ENCODE measurements at regions not wholly inside any gene's neighbourhood (a gene's known extent, or its start where the extent isn't known, plus 50 kb on each side); places are given as distances from the start of the nearest gene placed in this dataset.
"Not testable (repeated sequence)": the region's sequence is repeated elsewhere in the genome, so short reads cannot be mapped to it uniquely, and the experiment has no call there.

- peak; percentile 31 for DNase-seq (ENCODE audit: low read depth)
- no peak overlapping the region for H3K4me3 ChIP-seq (ENCODE audit: low read depth, low read length)
Observed at GRCh38 chr4:177128306-177128705, 181.4 kb upstream of the NEIL3 start.

GRCh38 chr4:177131736-177132135, 177.9 kb upstream of the NEIL3 start:
- no peak for DNase-seq (ENCODE audit: low read depth)
- no peak overlapping the region for H3K4me3 ChIP-seq (ENCODE audit: low read depth, low read length)

GRCh38 chr4:177147668-177148067, 162.0 kb upstream of the NEIL3 start:
- no peak overlapping the region for H3K4me3 ChIP-seq (ENCODE audit: low read depth, low read length)
- DNase-seq (ENCODE audit: low read depth): no peak

- no peak for DNase-seq (ENCODE audit: low read depth)
- H3K4me3 ChIP-seq (ENCODE audit: low read depth, low read length): no peak overlapping the region
Observed at GRCh38 chr4:177155454-177155853, 154.2 kb upstream of the NEIL3 start.

- H3K4me3 ChIP-seq (ENCODE audit: low read depth, low read length): no peak overlapping the region
Observed at GRCh38 chr4:177159600-177159999, 150.1 kb upstream of the NEIL3 start.

GRCh38 chr4:177161781-177162180, 147.9 kb upstream of the NEIL3 start:
- no peak overlapping the region for H3K4me3 ChIP-seq (ENCODE audit: low read depth, low read length)
- no peak for DNase-seq (ENCODE audit: low read depth)

More at GRCh38 chr4:177159600-177159999, 150.1 kb upstream of the NEIL3 start:
- no peak for DNase-seq (ENCODE audit: low read depth)

GRCh38 chr4:177163532-177163931, 146.1 kb upstream of the NEIL3 start:
- DNase-seq (ENCODE audit: low read depth): peak; percentile 7
- H3K4me3 ChIP-seq (ENCODE audit: low read depth, low read length): no peak overlapping the region

GRCh38 chr4:177171588-177171987, 138.1 kb upstream of the NEIL3 start:
- H3K4me3 ChIP-seq (ENCODE audit: low read depth, low read length): no peak overlapping the region
- DNase-seq (ENCODE audit: low read depth): no peak

- H3K4me3 ChIP-seq (ENCODE audit: low read depth, low read length): no peak overlapping the region
- no peak for DNase-seq (ENCODE audit: low read depth)
Observed at GRCh38 chr4:177175473-177175872, 134.2 kb upstream of the NEIL3 start.

GRCh38 chr4:177177541-177178081, 132.1 kb upstream of the NEIL3 start:
- DNase-seq (ENCODE audit: low read depth): peak; percentile 51
- no peak overlapping the region for H3K4me3 ChIP-seq (ENCODE audit: low read depth, low read length)

GRCh38 chr4:177178246-177178645, 131.4 kb upstream of the NEIL3 start:
- DNase-seq (ENCODE audit: low read depth): no peak
- no peak overlapping the region for H3K4me3 ChIP-seq (ENCODE audit: low read depth, low read length)

GRCh38 chr4:177182166-177182565, 127.5 kb upstream of the NEIL3 start:
- H3K4me3 ChIP-seq (ENCODE audit: low read depth, low read length): no peak overlapping the region
- peak; percentile 40 for DNase-seq (ENCODE audit: low read depth)

GRCh38 chr4:177182728-177183127, 126.9 kb upstream of the NEIL3 start:
- H3K4me3 ChIP-seq (ENCODE audit: low read depth, low read length): no peak overlapping the region
- no peak for DNase-seq (ENCODE audit: low read depth)

- no peak overlapping the region for H3K4me3 ChIP-seq (ENCODE audit: low read depth, low read length)
- no peak for DNase-seq (ENCODE audit: low read depth)
Observed at GRCh38 chr4:177185151-177185550, 124.5 kb upstream of the NEIL3 start.

GRCh38 chr4:177185579-177185978, 124.1 kb upstream of the NEIL3 start:
- DNase-seq (ENCODE audit: low read depth): no peak

GRCh38 chr4:177187371-177187770, 122.3 kb upstream of the NEIL3 start:
- no peak for DNase-seq (ENCODE audit: low read depth)
- no peak overlapping the region for H3K4me3 ChIP-seq (ENCODE audit: low read depth, low read length)

More at GRCh38 chr4:177185579-177185978, 124.1 kb upstream of the NEIL3 start:
- H3K4me3 ChIP-seq (ENCODE audit: low read depth, low read length): no peak overlapping the region

GRCh38 chr4:177190995-177191580, 118.6 kb upstream of the NEIL3 start:
- DNase-seq (ENCODE audit: low read depth): no peak
- no peak overlapping the region for H3K4me3 ChIP-seq (ENCODE audit: low read depth, low read length)

GRCh38 chr4:177191586-177191985, 118.1 kb upstream of the NEIL3 start:
- DNase-seq (ENCODE audit: low read depth): no peak

GRCh38 chr4:177191991-177192390, 117.7 kb upstream of the NEIL3 start:
- no peak overlapping the region for H3K4me3 ChIP-seq (ENCODE audit: low read depth, low read length)
- no peak for DNase-seq (ENCODE audit: low read depth)

More at GRCh38 chr4:177191586-177191985, 118.1 kb upstream of the NEIL3 start:
- H3K4me3 ChIP-seq (ENCODE audit: low read depth, low read length): no peak overlapping the region

GRCh38 chr4:177193024-177193715, 116.5 kb upstream of the NEIL3 start:
- DNase-seq (ENCODE audit: low read depth); H3K4me3 ChIP-seq (ENCODE audit: low read depth, low read length): not testable (repeated sequence)

GRCh38 chr4:177194906-177195305, 114.8 kb upstream of the NEIL3 start:
- H3K4me3 ChIP-seq (ENCODE audit: low read depth, low read length): no peak overlapping the region
- DNase-seq (ENCODE audit: low read depth): no peak
